ENCODE measurements at regions not wholly inside any gene's neighbourhood (a gene's known extent, or its start where the extent isn't known, plus 50 kb on each side); places are given as distances from the start of the nearest gene placed in this dataset.

GRCh38 chr1:228958121-228958520 is 222.8 kb downstream of the RHOU start:
- FAIRE-seq (no peak), DNase-seq (ENCODE audit: low read depth) (no peak)
- Histone ChIP-seq H3K36me3 (ENCODE audit: control insufficient read depth, insufficient read depth, low read length) (no peaks in the 10 kb centered on the region), H3K27me3 (ENCODE audit: control insufficient read depth, insufficient read depth, low read length) (no peaks in the 10 kb centered on the region), H3K4me3 (ENCODE audit: low read depth, low read length) (no peak overlapping the region)
- TF ChIP-seq, protein P1, sequence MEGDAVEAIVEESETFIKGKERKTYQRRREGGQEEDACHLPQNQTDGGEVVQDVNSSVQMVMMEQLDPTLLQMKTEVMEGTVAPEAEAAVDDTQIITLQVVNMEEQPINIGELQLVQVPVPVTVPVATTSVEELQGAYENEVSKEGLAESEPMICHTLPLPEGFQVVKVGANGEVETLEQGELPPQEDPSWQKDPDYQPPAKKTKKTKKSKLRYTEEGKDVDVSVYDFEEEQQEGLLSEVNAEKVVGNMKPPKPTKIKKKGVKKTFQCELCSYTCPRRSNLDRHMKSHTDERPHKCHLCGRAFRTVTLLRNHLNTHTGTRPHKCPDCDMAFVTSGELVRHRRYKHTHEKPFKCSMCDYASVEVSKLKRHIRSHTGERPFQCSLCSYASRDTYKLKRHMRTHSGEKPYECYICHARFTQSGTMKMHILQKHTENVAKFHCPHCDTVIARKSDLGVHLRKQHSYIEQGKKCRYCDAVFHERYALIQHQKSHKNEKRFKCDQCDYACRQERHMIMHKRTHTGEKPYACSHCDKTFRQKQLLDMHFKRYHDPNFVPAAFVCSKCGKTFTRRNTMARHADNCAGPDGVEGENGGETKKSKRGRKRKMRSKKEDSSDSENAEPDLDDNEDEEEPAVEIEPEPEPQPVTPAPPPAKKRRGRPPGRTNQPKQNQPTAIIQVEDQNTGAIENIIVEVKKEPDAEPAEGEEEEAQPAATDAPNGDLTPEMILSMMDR (IDR thresholded peaks at IDR 0.05; ENCODE audit: insufficient read depth, low read length, severe bottlenecking) = no peak

GRCh38 chr1:228958741-228959140 is 223.5 kb downstream of the RHOU start:
- Histone ChIP-seq H3K36me3 (ENCODE audit: control insufficient read depth, insufficient read depth, low read length) (no peaks in the 10 kb centered on the region), H3K4me3 (ENCODE audit: low read depth, low read length) (no peak overlapping the region), H3K27me3 (ENCODE audit: control insufficient read depth, insufficient read depth, low read length) (no peaks in the 10 kb centered on the region)
- FAIRE-seq = no peak
- no peak for DNase-seq (ENCODE audit: low read depth)
- TF ChIP-seq, protein P1 (IDR thresholded peaks at IDR 0.05; ENCODE audit: insufficient read depth, low read length, severe bottlenecking) = no peak

DNA sequence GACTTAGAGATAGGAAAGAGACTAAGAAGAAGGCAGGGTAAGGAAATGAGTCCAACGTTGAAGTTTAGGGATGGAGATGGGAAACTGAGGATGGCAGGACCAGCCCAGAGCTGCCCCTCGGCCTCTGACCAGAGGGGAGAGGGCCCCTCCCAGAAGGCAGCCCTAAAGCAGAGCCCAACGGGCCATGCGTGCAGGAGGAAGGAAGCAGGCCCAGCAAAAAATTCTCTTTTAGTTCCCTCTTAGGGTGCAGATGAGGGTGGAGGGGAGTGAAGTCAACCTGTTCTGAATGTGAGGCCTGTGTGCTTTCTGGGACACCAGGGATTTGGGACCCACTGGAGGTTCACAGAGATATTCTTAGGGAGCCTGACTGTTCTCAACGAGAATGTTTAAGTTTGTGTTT is 225.4 kb downstream of the RHOU start:
- H3K4me3 ChIP-seq (ENCODE audit: low read depth, low read length) = no peak overlapping the region
- no peak for FAIRE-seq
- no peaks in the 10 kb centered on the region for H3K27me3 ChIP-seq (ENCODE audit: control insufficient read depth, insufficient read depth, low read length)
- H3K36me3 ChIP-seq (ENCODE audit: control insufficient read depth, insufficient read depth, low read length) = no peaks in the 10 kb centered on the region
- TF ChIP-seq, protein P1 (IDR thresholded peaks at IDR 0.05; ENCODE audit: insufficient read depth, low read length, severe bottlenecking) = no peak
- no peak for DNase-seq (ENCODE audit: low read depth)

DNA sequence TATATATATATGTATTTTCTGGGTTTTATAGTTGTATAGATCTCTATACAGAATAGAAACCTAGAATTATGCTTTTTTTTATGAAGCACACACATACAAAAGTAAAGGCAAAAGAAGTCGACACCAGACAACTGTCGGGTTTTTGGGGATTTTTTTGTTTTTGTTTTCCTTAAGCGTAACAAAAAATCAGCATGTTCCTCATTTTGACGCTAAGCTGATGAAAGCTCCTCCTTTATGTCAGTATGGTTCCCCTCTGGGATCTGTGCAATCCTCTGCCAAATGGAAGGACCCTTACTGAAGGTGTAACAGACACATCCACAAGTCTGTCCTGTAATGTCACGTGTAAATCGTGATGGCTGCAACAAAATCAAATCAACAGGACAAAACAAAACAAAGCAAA is 226.2 kb downstream of the RHOU start:
- TF ChIP-seq, protein P1 (IDR thresholded peaks at IDR 0.05; ENCODE audit: insufficient read depth, low read length, severe bottlenecking) = no peak
- FAIRE-seq = no peak

DNA sequence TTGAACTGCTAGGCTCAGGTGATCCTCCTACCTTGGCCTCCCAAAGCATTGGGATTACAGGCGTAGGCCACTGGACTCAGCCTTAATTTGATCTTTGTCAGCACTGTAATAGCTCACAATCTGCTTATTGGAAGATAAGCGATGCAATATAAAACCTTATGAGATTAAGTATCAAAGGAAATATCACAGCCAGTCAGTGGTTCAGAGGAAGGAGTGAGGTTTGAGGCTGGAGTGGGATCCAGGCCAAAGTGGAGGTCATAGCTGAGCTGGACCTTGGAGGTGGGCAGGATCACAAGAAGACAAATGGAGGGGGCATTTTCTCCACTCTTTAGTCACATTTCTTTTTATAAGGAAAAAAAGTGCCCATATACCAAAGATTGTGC is 228.5 kb downstream of the RHOU start:
- no peak for FAIRE-seq
- Histone ChIP-seq H3K36me3 (ENCODE audit: control insufficient read depth, insufficient read depth, low read length) (no peaks in the 10 kb centered on the region), H3K27me3 (ENCODE audit: control insufficient read depth, insufficient read depth, low read length) (no peaks in the 10 kb centered on the region)

More for the DNA sequence above, 226.2 kb downstream of the RHOU start:
- Histone ChIP-seq H3K4me3 (ENCODE audit: low read depth, low read length) (no peak overlapping the region), H3K27me3 (ENCODE audit: control insufficient read depth, insufficient read depth, low read length) (no peaks in the 10 kb centered on the region), H3K36me3 (ENCODE audit: control insufficient read depth, insufficient read depth, low read length) (no peaks in the 10 kb centered on the region)
- DNase-seq (ENCODE audit: low read depth) = no peak

More for the DNA sequence above, 228.5 kb downstream of the RHOU start:
- no peak overlapping the region for H3K4me3 ChIP-seq (ENCODE audit: low read depth, low read length)
- no peak for DNase-seq (ENCODE audit: low read depth)
- TF ChIP-seq, protein P1 (IDR thresholded peaks at IDR 0.05; ENCODE audit: insufficient read depth, low read length, severe bottlenecking) = no peak

Measured in bronchial epithelial cell (primary cell).